OCI-LY7 (cell line): ENCODE measurements at regions not wholly inside any gene's neighbourhood (a gene's known extent, or its start where the extent isn't known, plus 50 kb on each side); places are given as distances from the start of the nearest gene placed in this dataset.

Source experiments
- CTCF ChIP-seq: fragments of 200-600 bp; sonication (generic); conservative IDR thresholded peaks from 2 replicates; pipeline ENCODE4 v1.5.1; 2014; ENCODE audit warnings: mild to moderate bottlenecking, antibody characterized with exemption, low read length, moderate library complexity, mixed read lengths
- EZH2phosphoT487 ChIP-seq: fragments of 200-600 bp; sonication (generic); IDR thresholded peaks from 2 replicates; pipeline ENCODE4 v1.6.1; 2018; ENCODE audit warnings: low read depth, borderline replicate concordance, mild to moderate bottlenecking, mixed run types, antibody characterized with exemption, low read length, moderate library complexity, mixed read lengths

GRCh38 chr21:23009360-23009759 is 2011.2 kb downstream of the NCAM2 start:
- TF ChIP-seq CTCF (no peak), EZH2phosphoT487 (no peak)
